Fibroblast of lung (primary cell): ENCODE measurements at regions not wholly inside any gene's neighbourhood (a gene's known extent, or its start where the extent isn't known, plus 50 kb on each side); places are given as distances from the start of the nearest gene placed in this dataset.

ENCODE experiments used
- DNase-seq, 2 donors: peaks; one replicate each; pipeline versions ENCODE4 v3.0.0 to v3.0.0-alpha.2; 2010; ENCODE audit warnings: low read depth in 2 of 2
- H2AFZ ChIP-seq: 2 replicates; pipeline ENCODE4 v1.5.1; 2012; ENCODE audit warnings: low read length, control low read depth, inconsistent platforms
- H3K27ac ChIP-seq: 2 replicates; pipeline ENCODE4 v1.5.1; 2011; ENCODE audit warnings: low read length, control low read depth; ENCODE audit not compliant: insufficient read depth
- H3K27me3 ChIP-seq: 2 replicates; pipeline ENCODE4 v1.5.1; 2011; ENCODE audit warnings: mild to moderate bottlenecking, low read length; ENCODE audit not compliant: control insufficient read depth, insufficient read depth
- H3K36me3 ChIP-seq: 2 replicates; pipeline ENCODE4 v1.5.1; 2011; ENCODE audit warnings: low read length; ENCODE audit not compliant: control insufficient read depth, insufficient read depth
- H3K4me1 ChIP-seq: 2 replicates; pipeline ENCODE4 v1.5.1; 2011; ENCODE audit warnings: low read length; ENCODE audit not compliant: control insufficient read depth, insufficient read depth; ENCODE audit errors: extremely low read depth
- H3K4me2 ChIP-seq: 2 replicates; pipeline ENCODE4 v1.5.1; 2011; ENCODE audit warnings: low read length, control low read depth; ENCODE audit not compliant: insufficient read depth; ENCODE audit errors: extremely low read depth
- H3K4me3 ChIP-seq, 4 experiments: fragments of 200-600 bp in 1 of 4; sonication (generic) in 1 of 4; replicated peaks in 1 of 4; 2 replicates each; pipeline ENCODE4 v1.5.1; 2011 to 2016; ENCODE audit warnings: low read length in 4 of 4, low read depth in 3 of 4, mild to moderate bottlenecking in 3 of 4, control low read depth in 2 of 4, inconsistent platforms in 1 of 4, mixed read lengths in 1 of 4; ENCODE audit not compliant: insufficient read depth in 1 of 4; ENCODE audit errors: control extremely low read depth in 1 of 4
- H3K79me2 ChIP-seq: 2 replicates; pipeline ENCODE4 v1.5.1; 2012; ENCODE audit warnings: mild to moderate bottlenecking, low read length, inconsistent platforms; ENCODE audit not compliant: control insufficient read depth, insufficient read depth
- H3K9ac ChIP-seq: 2 replicates; pipeline ENCODE4 v1.5.1; 2011; ENCODE audit warnings: mild to moderate bottlenecking, low read length, control low read depth; ENCODE audit not compliant: insufficient read depth
- H3K9me3 ChIP-seq: 2 replicates; pipeline ENCODE4 v1.5.1; 2012; ENCODE audit warnings: low read depth, low read length; ENCODE audit not compliant: control insufficient read depth, insufficient read depth
- H4K20me1 ChIP-seq: 2 replicates; pipeline ENCODE4 v1.5.1; 2011; ENCODE audit warnings: low read length; ENCODE audit not compliant: control insufficient read depth, insufficient read depth; ENCODE audit errors: extremely low read depth
- EZH2 ChIP-seq: IDR thresholded peaks from 2 replicates; pipeline ENCODE4 v1.5.1; 2012; ENCODE audit warnings: low read length, control low read depth, mild to moderate bottlenecking; ENCODE audit errors: missing control alignments
- TF ChIP-seq, protein P1 (sequence below), 2 donors: IDR thresholded peaks in 1 of 2; conservative IDR thresholded peaks in 1 of 2; 1 replicate in 1 of 2; 2 replicates in 1 of 2; pipeline ENCODE4 v1.5.1; 2011 to 2012; ENCODE audit warnings: low read length in 2 of 2, control low read depth in 1 of 2, inconsistent platforms in 1 of 2, low read depth in 1 of 2, mild to moderate bottlenecking in 1 of 2

- no peak for DNase-seq
- no peak overlapping the region for H3K9ac ChIP-seq
- H3K79me2 ChIP-seq, result no peaks in the 10 kb centered on the region
- no peaks in the 10 kb centered on the region for H3K27me3 ChIP-seq
- H3K36me3 ChIP-seq, result no peaks in the 10 kb centered on the region
- H3K4me2 ChIP-seq, result no peak overlapping the region
- no peak for TF ChIP-seq EZH2
- no peaks in the 10 kb centered on the region for H3K4me1 ChIP-seq
- H3K9me3 ChIP-seq, result no peaks in the 10 kb centered on the region
- H4K20me1 ChIP-seq, result no peaks in the 10 kb centered on the region
- no peak overlapping the region for H3K4me3 ChIP-seq
- no peak overlapping the region for H2AFZ ChIP-seq
- no peak overlapping the region for H3K27ac ChIP-seq
These were observed 80.5 kb upstream of the RORA start for GRCh38 chr15:61309617-61310016.

DNA sequence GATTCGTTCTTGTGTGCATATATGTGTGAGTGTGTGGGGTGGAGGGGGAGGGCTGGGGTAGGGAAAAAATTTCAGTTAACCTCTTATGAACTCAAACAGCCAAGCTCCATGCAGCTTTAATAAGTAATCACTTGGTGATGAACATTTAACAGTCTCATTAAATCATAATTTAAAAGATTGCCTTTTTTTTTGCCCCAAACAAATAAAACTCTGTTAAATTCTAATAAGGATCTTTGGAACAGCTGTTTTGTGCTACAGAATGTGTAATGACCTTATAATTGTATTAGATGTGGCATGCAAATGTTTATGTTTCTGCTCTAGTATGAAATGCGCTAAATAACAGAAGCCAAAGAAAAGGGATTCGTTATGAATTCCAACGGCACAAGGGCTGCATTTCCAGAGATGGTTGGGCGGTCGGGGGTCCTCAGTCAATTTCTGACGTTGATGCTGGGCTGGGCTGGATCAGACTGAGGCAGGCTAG, 80.0 kb upstream of the RORA start:
- no peak overlapping the region for H3K4me3 ChIP-seq
- no peak overlapping the region for H3K4me2 ChIP-seq
- H4K20me1 ChIP-seq, result no peaks in the 10 kb centered on the region
- no peak overlapping the region for H2AFZ ChIP-seq
- DNase-seq, result no peak
- no peaks in the 10 kb centered on the region for H3K79me2 ChIP-seq
- no peak overlapping the region for H3K9ac ChIP-seq
- no peaks in the 10 kb centered on the region for H3K9me3 ChIP-seq
- no peaks in the 10 kb centered on the region for H3K4me1 ChIP-seq
- H3K27me3 ChIP-seq, result no peaks in the 10 kb centered on the region
- TF ChIP-seq EZH2, result no peak
- TF ChIP-seq, protein P1, sequence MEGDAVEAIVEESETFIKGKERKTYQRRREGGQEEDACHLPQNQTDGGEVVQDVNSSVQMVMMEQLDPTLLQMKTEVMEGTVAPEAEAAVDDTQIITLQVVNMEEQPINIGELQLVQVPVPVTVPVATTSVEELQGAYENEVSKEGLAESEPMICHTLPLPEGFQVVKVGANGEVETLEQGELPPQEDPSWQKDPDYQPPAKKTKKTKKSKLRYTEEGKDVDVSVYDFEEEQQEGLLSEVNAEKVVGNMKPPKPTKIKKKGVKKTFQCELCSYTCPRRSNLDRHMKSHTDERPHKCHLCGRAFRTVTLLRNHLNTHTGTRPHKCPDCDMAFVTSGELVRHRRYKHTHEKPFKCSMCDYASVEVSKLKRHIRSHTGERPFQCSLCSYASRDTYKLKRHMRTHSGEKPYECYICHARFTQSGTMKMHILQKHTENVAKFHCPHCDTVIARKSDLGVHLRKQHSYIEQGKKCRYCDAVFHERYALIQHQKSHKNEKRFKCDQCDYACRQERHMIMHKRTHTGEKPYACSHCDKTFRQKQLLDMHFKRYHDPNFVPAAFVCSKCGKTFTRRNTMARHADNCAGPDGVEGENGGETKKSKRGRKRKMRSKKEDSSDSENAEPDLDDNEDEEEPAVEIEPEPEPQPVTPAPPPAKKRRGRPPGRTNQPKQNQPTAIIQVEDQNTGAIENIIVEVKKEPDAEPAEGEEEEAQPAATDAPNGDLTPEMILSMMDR (conservative IDR thresholded peaks at IDR 0.05 in 1 of 2, IDR thresholded peaks at IDR 0.05 in 1 of 2; ENCODE audit: low read depth in 1 of 2, low read length in 2 of 2), result no peak
- no peak overlapping the region for H3K27ac ChIP-seq
- no peaks in the 10 kb centered on the region for H3K36me3 ChIP-seq

GRCh38 chr15:61308437-61308836, 79.3 kb upstream of the RORA start:
- H3K79me2 ChIP-seq, result no peaks in the 10 kb centered on the region
- no peaks in the 10 kb centered on the region for H3K27me3 ChIP-seq
- H3K27ac ChIP-seq, result no peak overlapping the region
- H3K4me2 ChIP-seq, result no peak overlapping the region
- H3K9me3 ChIP-seq, result no peaks in the 10 kb centered on the region
- no peak overlapping the region for H3K4me3 ChIP-seq
- no peak overlapping the region for H2AFZ ChIP-seq
- no peak overlapping the region for H3K9ac ChIP-seq
- TF ChIP-seq EZH2, result no peak
- TF ChIP-seq, protein P1 (conservative IDR thresholded peaks at IDR 0.05 in 1 of 2, IDR thresholded peaks at IDR 0.05 in 1 of 2; ENCODE audit: low read depth in 1 of 2, low read length in 2 of 2), result no peak
- no peaks in the 10 kb centered on the region for H3K4me1 ChIP-seq
- H4K20me1 ChIP-seq, result no peaks in the 10 kb centered on the region
- DNase-seq, result no peak
- H3K36me3 ChIP-seq, result no peaks in the 10 kb centered on the region
